ENCODE measurements at regions not wholly inside any gene's neighbourhood (a gene's known extent, or its start where the extent isn't known, plus 50 kb on each side); places are given as distances from the start of the nearest gene placed in this dataset.

DNA sequence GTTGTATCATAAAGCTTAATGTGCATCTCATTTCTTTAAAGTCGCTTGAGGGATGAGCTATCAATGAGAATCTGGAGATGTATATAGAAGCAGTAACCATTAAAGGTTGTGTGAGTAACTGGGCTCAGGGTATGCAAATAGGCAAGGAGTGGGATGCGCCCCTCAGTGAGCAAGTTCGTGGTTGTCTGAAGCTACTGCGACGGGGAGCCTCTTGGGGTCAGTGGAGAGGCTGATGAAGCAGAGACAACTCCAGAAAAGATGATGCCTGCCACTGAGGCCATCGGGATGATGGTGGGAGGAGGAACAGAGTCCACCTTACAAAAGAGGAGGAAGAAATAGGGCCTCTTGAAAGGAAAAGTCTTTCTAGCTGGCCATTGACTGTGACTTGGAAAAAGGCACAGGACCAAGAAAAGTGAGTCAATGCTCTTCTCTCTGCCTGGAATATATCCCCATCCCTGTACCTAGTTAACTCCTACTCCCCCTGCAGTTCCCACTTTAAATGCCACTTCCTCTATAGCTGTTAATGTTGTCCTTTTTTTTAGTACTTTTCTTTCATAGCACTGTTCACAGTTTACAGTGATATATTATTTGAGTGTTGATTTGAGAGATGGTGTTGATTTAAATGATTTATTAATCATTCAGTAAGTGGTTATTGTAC lies 51.4 kb upstream of the LSM6 start:
- TF ChIP-seq, protein P1, sequence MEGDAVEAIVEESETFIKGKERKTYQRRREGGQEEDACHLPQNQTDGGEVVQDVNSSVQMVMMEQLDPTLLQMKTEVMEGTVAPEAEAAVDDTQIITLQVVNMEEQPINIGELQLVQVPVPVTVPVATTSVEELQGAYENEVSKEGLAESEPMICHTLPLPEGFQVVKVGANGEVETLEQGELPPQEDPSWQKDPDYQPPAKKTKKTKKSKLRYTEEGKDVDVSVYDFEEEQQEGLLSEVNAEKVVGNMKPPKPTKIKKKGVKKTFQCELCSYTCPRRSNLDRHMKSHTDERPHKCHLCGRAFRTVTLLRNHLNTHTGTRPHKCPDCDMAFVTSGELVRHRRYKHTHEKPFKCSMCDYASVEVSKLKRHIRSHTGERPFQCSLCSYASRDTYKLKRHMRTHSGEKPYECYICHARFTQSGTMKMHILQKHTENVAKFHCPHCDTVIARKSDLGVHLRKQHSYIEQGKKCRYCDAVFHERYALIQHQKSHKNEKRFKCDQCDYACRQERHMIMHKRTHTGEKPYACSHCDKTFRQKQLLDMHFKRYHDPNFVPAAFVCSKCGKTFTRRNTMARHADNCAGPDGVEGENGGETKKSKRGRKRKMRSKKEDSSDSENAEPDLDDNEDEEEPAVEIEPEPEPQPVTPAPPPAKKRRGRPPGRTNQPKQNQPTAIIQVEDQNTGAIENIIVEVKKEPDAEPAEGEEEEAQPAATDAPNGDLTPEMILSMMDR (IDR thresholded peaks at IDR 0.05): no peak
- no peak for TF ChIP-seq EZH2 (IDR thresholded peaks at IDR 0.05; ENCODE audit: borderline replicate concordance, insufficient read depth, low read depth, low read length, poor library complexity, severe bottlenecking)
